Endothelial cell of umbilical vein (primary cell): ENCODE measurements at regions not wholly inside any gene's neighbourhood (a gene's known extent, or its start where the extent isn't known, plus 50 kb on each side); places are given as distances from the start of the nearest gene placed in this dataset.

Source experiments
- BruUV-seq: library from RNA; stranded (reverse); fragments of 400-500 nt; replicated peaks from 2 replicates; lab custom pipeline; 2021; lab: Mats Ljungman, UMichigan
- CTCF ChIA-PET: fragments of 300-600, 350-600 bp; sonication (Branson Sonifier 250); formaldehyde crosslinking; loops from one replicate; lab custom pipeline; 2021; ENCODE audit warnings: antibody characterized with exemption, inconsistent platforms; lab: Charles Lee
- POLR2A ChIA-PET: fragments of 300-600, 350-600 bp; sonication (Branson Sonifier 250); formaldehyde crosslinking; loops from one replicate; lab custom pipeline; 2021; ENCODE audit warnings: antibody characterized with exemption, inconsistent platforms; lab: Charles Lee
- DNase-seq: peaks from one replicate; pipeline ENCODE4 v3.0.0-alpha.2; 2011; ENCODE audit warnings: low read depth, low spot score
- FAIRE-seq: peaks from 2 replicates; lab custom pipeline; 2011; peaks lifted over from hg19 to GRCh38; lab: Jason Lieb, UNC
- H2AFZ ChIP-seq: 2 replicates; pipeline ENCODE4 v1.6.0; 2012; ENCODE audit warnings: low read depth, low read length, control low read depth, inconsistent platforms
- H3K27ac ChIP-seq: 2 replicates; pipeline ENCODE4 v1.5.1; 2011; ENCODE audit warnings: low read depth, mild to moderate bottlenecking, control low read depth, low read length, moderate library complexity; ENCODE audit not compliant: insufficient read depth
- H3K27me3 ChIP-seq, 2 experiments: 2 replicates each; pipeline versions ENCODE4 v1.6.0 to v1.6.1; 2011; ENCODE audit warnings: low read length in 2 of 2, mixed read lengths in 1 of 2; ENCODE audit not compliant: control insufficient read depth in 2 of 2, insufficient read depth in 2 of 2
- H3K36me3 ChIP-seq, 2 experiments: 2 replicates in 1 of 2; 3 replicates in 1 of 2; pipeline ENCODE4 v1.5.1; 2011; ENCODE audit warnings: low read length in 2 of 2, mild to moderate bottlenecking in 1 of 2, moderate library complexity in 1 of 2; ENCODE audit not compliant: control insufficient read depth in 2 of 2, insufficient read depth in 2 of 2; ENCODE audit errors: extremely low read depth in 1 of 2
- H3K4me1 ChIP-seq: 3 replicates; pipeline ENCODE4 v1.5.1; 2011; ENCODE audit warnings: mild to moderate bottlenecking, low read length; ENCODE audit not compliant: control insufficient read depth, insufficient read depth; ENCODE audit errors: extremely low read depth
- H3K4me2 ChIP-seq: 2 replicates; pipeline ENCODE4 v1.6.1; 2011; ENCODE audit warnings: low read length, control low read depth, mixed read lengths; ENCODE audit not compliant: insufficient read depth
- H3K4me3 ChIP-seq, 3 experiments: fragments of 200-600 bp in 1 of 3; sonication (generic), shearing (Covaris generic) in 1 of 3; replicated peaks in 1 of 3; 2 replicates each; pipeline ENCODE4 v1.5.1; 2011 to 2016; ENCODE audit warnings: control low read depth in 3 of 3, low read length in 3 of 3, mild to moderate bottlenecking in 2 of 3, inconsistent platforms in 1 of 3, low read depth in 1 of 3, moderate library complexity in 1 of 3; ENCODE audit not compliant: insufficient read depth in 1 of 3
- H3K79me2 ChIP-seq: 2 replicates; pipeline ENCODE4 v1.6.0; 2012; ENCODE audit warnings: low read length, inconsistent platforms; ENCODE audit not compliant: control insufficient read depth, insufficient read depth
- H3K9ac ChIP-seq: replicated peaks from 2 replicates; pipeline ENCODE3; 2011; ENCODE audit warnings: low read length, control low read depth; ENCODE audit not compliant: insufficient read depth; ENCODE audit errors: extremely low read depth
- H3K9me1 ChIP-seq: replicated peaks from 3 replicates; pipeline ENCODE4 v1.6.0; 2011; ENCODE audit warnings: mild to moderate bottlenecking, low read length; ENCODE audit not compliant: control insufficient read depth, insufficient read depth; ENCODE audit errors: extremely low read depth
- H3K9me3 ChIP-seq: replicated peaks from 2 replicates; pipeline ENCODE4 v1.5.1; 2012; ENCODE audit warnings: low read length, inconsistent platforms; ENCODE audit not compliant: control insufficient read depth, insufficient read depth
- H4K20me1 ChIP-seq: replicated peaks from 2 replicates; pipeline ENCODE3; 2011; ENCODE audit warnings: mild to moderate bottlenecking, low read length; ENCODE audit not compliant: control insufficient read depth, insufficient read depth; ENCODE audit errors: extremely low read depth
- CTCF ChIP-seq, 2 donors: IDR thresholded peaks; 1 replicate in 1 of 2; 2 replicates in 1 of 2; pipeline ENCODE4 v1.5.1; 2011; ENCODE audit warnings: low read length in 2 of 2, mild to moderate bottlenecking in 2 of 2, moderate library complexity in 2 of 2, control low read depth in 1 of 2, inconsistent platforms in 1 of 2, low read depth in 1 of 2; ENCODE audit not compliant: insufficient read depth in 1 of 2; ENCODE audit errors: extremely low read depth in 1 of 2
- EZH2 ChIP-seq: IDR thresholded peaks from 2 replicates; pipeline ENCODE4 v1.6.1; 2012; ENCODE audit warnings: borderline replicate concordance, low read depth, mild to moderate bottlenecking, moderate library complexity, low read length, inconsistent platforms; ENCODE audit not compliant: severe bottlenecking
- FOS ChIP-seq: IDR thresholded peaks from 2 replicates; pipeline ENCODE4 v1.6.1; 2011; ENCODE audit warnings: mild to moderate bottlenecking, low read length, moderate library complexity, borderline replicate concordance; ENCODE audit not compliant: insufficient read depth
- GATA2 ChIP-seq: IDR thresholded peaks from 2 replicates; pipeline ENCODE4 v1.7.0; 2011; ENCODE audit warnings: low read depth, mild to moderate bottlenecking, moderate library complexity, mixed read lengths, low read length; ENCODE audit not compliant: insufficient read length, insufficient read depth
- JUN ChIP-seq: IDR thresholded peaks from 2 replicates; pipeline ENCODE4 v1.6.1; 2011; ENCODE audit warnings: borderline replicate concordance, low read depth; ENCODE audit not compliant: insufficient read length, insufficient read depth
- MAX ChIP-seq: IDR thresholded peaks from 2 replicates; pipeline ENCODE4 v1.6.1; 2011; ENCODE audit not compliant: insufficient read depth, insufficient read length
- MYC ChIP-seq: IDR thresholded peaks from one replicate; pipeline ENCODE4 v1.6.1; 2011; ENCODE audit warnings: mild to moderate bottlenecking, low read depth, low read length
- POLR2A ChIP-seq: IDR thresholded peaks from 2 replicates; pipeline ENCODE4 v1.6.1; 2012; ENCODE audit warnings: low read depth, mild to moderate bottlenecking, control low read depth, low read length
- POLR2AphosphoS5 ChIP-seq: IDR thresholded peaks from 2 replicates; pipeline ENCODE4 v1.6.1; 2012; ENCODE audit warnings: low read depth, mild to moderate bottlenecking, control low read depth, low read length, moderate library complexity; ENCODE audit not compliant: insufficient read depth
- dilution Hi-C: fragments of 300-500 bp; cut with MboI; formaldehyde crosslinking; loops from one replicate; pipeline ENCODE4 v1.15.0; 2019; ENCODE audit warnings: low sequenced_read_pairs; ENCODE audit not compliant: extremely low pct_ligation_motif_present
- intact Hi-C: fragments of 100-400 bp; cut with micrococcal nuclease; formaldehyde crosslinking; loops from one replicate; pipeline ENCODE4 v1.10.0; 2022

- H3K4me1 ChIP-seq = no peaks in the 10 kb centered on the region
- no peak overlapping the region for H2AFZ ChIP-seq
- no peak overlapping the region for H3K4me3 ChIP-seq
- BruUV-seq = no TSS peak
- no peak overlapping the region for H3K9ac ChIP-seq
- no peaks in the 10 kb centered on the region for H3K9me3 ChIP-seq
- no peaks in the 10 kb centered on the region for H3K27me3 ChIP-seq
- H3K4me2 ChIP-seq = no peak overlapping the region
- DNase-seq = no peak
- no peaks in the 10 kb centered on the region for H3K9me1 ChIP-seq
- dilution Hi-C loops (no loop called here), intact Hi-C loops (no loop called here)
- ChIA-PET CTCF (no interaction called here), POLR2A (no interaction called here)
- H3K27ac ChIP-seq = no peak overlapping the region
- H4K20me1 ChIP-seq = no peaks in the 10 kb centered on the region
- H3K36me3 ChIP-seq = no peaks in the 10 kb centered on the region
- FAIRE-seq = no peak
- TF ChIP-seq JUN = no peak
- TF ChIP-seq POLR2AphosphoS5 = no peak
- no peak for TF ChIP-seq MAX
- no peak for TF ChIP-seq FOS
- no peak for TF ChIP-seq GATA2
- no peak for TF ChIP-seq EZH2
- TF ChIP-seq POLR2A = no peak
- H3K79me2 ChIP-seq = no peaks in the 10 kb centered on the region
Measured at GRCh38 chr5:75985077-75985476, 98.1 kb upstream of the SV2C start.

- intact Hi-C loops (no loop called here), dilution Hi-C loops (no loop called here)
- FAIRE-seq (no peak), DNase-seq (no peak)
- no peaks in the 10 kb centered on the region for H3K9me1 ChIP-seq
- no peaks in the 10 kb centered on the region for H3K79me2 ChIP-seq
- TF ChIP-seq MYC = no peak
- TF ChIP-seq MAX = no peak
- TF ChIP-seq JUN = no peak
- TF ChIP-seq EZH2 = no peak
- no peak for TF ChIP-seq FOS
- TF ChIP-seq POLR2AphosphoS5 = no peak
- no peak for TF ChIP-seq POLR2A
- no peak for TF ChIP-seq GATA2
- no peak for TF ChIP-seq CTCF (IDR thresholded peaks at IDR 0.05; ENCODE audit: extremely low read depth in 1 of 2, insufficient read depth in 1 of 2, low read depth in 1 of 2, low read length in 2 of 2)
- no peak overlapping the region for H3K4me2 ChIP-seq
- no TSS peak for BruUV-seq
- no peak overlapping the region for H2AFZ ChIP-seq
- H3K27ac ChIP-seq = no peak overlapping the region
- no peaks in the 10 kb centered on the region for H3K36me3 ChIP-seq
- no peaks in the 10 kb centered on the region for H3K4me1 ChIP-seq
- no peak overlapping the region for H3K4me3 ChIP-seq
- ChIA-PET POLR2A (no interaction called here), CTCF (interaction anchor here (1.7 kb wide), 1 partner anchor 11 kb away, joined by 4 read pairs; no protein-coding TSS in a partner anchor)
- H3K9ac ChIP-seq = no peak overlapping the region
- H3K27me3 ChIP-seq = no peaks in the 10 kb centered on the region
- no peaks in the 10 kb centered on the region for H4K20me1 ChIP-seq
- no peaks in the 10 kb centered on the region for H3K9me3 ChIP-seq
Measured at GRCh38 chr5:75975496-75975895, 107.7 kb upstream of the SV2C start.
